ENCODE measurements at regions not wholly inside any gene's neighbourhood (a gene's known extent, or its start where the extent isn't known, plus 50 kb on each side); places are given as distances from the start of the nearest gene placed in this dataset.

DNA sequence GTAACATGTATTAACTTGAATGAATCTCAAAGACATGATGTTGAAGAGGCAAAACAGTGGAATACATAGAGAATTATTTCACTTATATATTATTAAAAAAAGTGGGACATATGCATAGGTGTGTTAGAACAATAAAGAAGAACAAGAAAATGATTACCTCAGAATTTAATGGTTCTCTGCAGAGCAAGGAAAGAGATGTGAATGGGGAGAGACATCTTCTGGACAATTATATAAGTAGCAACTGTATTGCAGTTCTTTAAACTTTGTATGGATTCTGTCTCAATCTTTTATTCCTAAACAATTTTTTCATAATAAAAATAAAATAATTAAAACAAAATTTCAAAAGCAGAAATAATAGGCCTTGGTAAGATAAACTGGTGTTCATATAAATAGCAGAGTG, 674.9 kb upstream of the ADGRL4 start:
- TF ChIP-seq POLR2A (IDR thresholded peaks at IDR 0.05) (no peak), EP300 (IDR thresholded peaks at IDR 0.05) (no peak)
- TF ChIP-seq, protein P1, sequence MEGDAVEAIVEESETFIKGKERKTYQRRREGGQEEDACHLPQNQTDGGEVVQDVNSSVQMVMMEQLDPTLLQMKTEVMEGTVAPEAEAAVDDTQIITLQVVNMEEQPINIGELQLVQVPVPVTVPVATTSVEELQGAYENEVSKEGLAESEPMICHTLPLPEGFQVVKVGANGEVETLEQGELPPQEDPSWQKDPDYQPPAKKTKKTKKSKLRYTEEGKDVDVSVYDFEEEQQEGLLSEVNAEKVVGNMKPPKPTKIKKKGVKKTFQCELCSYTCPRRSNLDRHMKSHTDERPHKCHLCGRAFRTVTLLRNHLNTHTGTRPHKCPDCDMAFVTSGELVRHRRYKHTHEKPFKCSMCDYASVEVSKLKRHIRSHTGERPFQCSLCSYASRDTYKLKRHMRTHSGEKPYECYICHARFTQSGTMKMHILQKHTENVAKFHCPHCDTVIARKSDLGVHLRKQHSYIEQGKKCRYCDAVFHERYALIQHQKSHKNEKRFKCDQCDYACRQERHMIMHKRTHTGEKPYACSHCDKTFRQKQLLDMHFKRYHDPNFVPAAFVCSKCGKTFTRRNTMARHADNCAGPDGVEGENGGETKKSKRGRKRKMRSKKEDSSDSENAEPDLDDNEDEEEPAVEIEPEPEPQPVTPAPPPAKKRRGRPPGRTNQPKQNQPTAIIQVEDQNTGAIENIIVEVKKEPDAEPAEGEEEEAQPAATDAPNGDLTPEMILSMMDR (IDR thresholded peaks at IDR 0.05) = no peak

All from sigmoid colon (tissue), 4 donors.